SK-N-SH treated with all-trans-retinoic acid at 6 μM for 48 hours (cell line): ENCODE measurements at regions not wholly inside any gene's neighbourhood (a gene's known extent, or its start where the extent isn't known, plus 50 kb on each side); places are given as distances from the start of the nearest gene placed in this dataset.

Source experiments
- ESRRG ChIP-seq: fragments of 250-450 bp; sonication (Bioruptor Pico); IDR thresholded peaks from 2 replicates; pipeline ENCODE4 v1.6.1; 2021; ENCODE audit warnings: mild to moderate bottlenecking
- OSR1 ChIP-seq: fragments of 250-450 bp; sonication (Bioruptor Pico); IDR thresholded peaks from 2 replicates; pipeline ENCODE4 v1.8.0; 2022; ENCODE audit warnings: moderate library complexity, mild to moderate bottlenecking, inconsistent platforms
- PPARA ChIP-seq: fragments of 250-450 bp; sonication (Bioruptor Pico); IDR thresholded peaks from 2 replicates; pipeline ENCODE4 v1.5.0; 2020; ENCODE audit warnings: mild to moderate bottlenecking, borderline replicate concordance
- TCF4 ChIP-seq: fragments of 250-450 bp; sonication (Bioruptor Pico); IDR thresholded peaks from 2 replicates; pipeline ENCODE4 v1.8.0; 2021; ENCODE audit warnings: mild to moderate bottlenecking, moderate library complexity, borderline replicate concordance
- ZC3H10 ChIP-seq: fragments of 250-450 bp; sonication (Bioruptor Pico); IDR thresholded peaks from 2 replicates; pipeline ENCODE4 v1.5.1; 2021; ENCODE audit warnings: mild to moderate bottlenecking, moderate library complexity
- ZFP3 ChIP-seq: fragments of 250-450 bp; sonication (Bioruptor Pico); IDR thresholded peaks from 2 replicates; pipeline ENCODE4 v1.5.0; 2020; ENCODE audit warnings: mild to moderate bottlenecking, moderate library complexity
- ZFP30 ChIP-seq: fragments of 450-650 bp; formaldehyde crosslinking; IDR thresholded peaks from 2 replicates; pipeline ENCODE4 v1.5.0; 2022; ENCODE audit warnings: mild to moderate bottlenecking, moderate library complexity
- ZNF565 ChIP-seq: fragments of 450-650 bp; formaldehyde crosslinking; conservative IDR thresholded peaks from 2 replicates; pipeline ENCODE4 v1.5.0; 2020; ENCODE audit warnings: low read depth, mild to moderate bottlenecking, moderate library complexity
- ZNF8 ChIP-seq: fragments of 450-650 bp; formaldehyde crosslinking; IDR thresholded peaks from 2 replicates; pipeline ENCODE4 v1.5.0; 2020; ENCODE audit warnings: mild to moderate bottlenecking, moderate library complexity
- TF ChIP-seq, protein P1 (sequence below): fragments of 250-450 bp; sonication (Bioruptor Pico); IDR thresholded peaks from 2 replicates; pipeline ENCODE4 v1.5.1; 2021; ENCODE audit warnings: mild to moderate bottlenecking, moderate library complexity
- TF ChIP-seq, protein P2 (sequence below): fragments of 250-450 bp; sonication (Bioruptor Pico); IDR thresholded peaks from 2 replicates; pipeline ENCODE4 v1.8.0; 2020; ENCODE audit warnings: mild to moderate bottlenecking, moderate library complexity, borderline replicate concordance
- TF ChIP-seq, protein P3 (sequence below): fragments of 250-450 bp; sonication (Bioruptor Pico); IDR thresholded peaks from 2 replicates; pipeline ENCODE4 v1.5.0; 2020; ENCODE audit warnings: mild to moderate bottlenecking, moderate library complexity

DNA sequence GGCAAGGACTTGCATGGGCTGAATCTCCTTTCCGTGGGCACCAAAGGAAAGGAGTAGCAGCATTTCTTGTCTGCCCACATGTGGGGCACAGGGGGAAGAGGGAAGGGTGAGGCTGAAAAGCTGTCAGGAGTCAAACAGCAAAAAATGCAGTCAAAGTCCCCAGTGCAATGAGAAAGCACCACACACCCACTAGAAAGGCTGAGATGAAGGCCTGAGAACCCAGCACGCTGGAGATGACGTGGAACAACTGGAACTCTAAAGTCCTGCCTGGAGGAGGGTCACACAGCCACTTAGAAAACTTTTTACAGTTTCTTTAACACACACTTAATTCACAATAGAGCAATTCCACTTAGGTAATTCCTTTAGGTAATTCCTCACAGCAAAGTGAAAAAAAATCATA is 94.6 kb upstream of the IGFBPL1 start:
- TF ChIP-seq, protein P1, sequence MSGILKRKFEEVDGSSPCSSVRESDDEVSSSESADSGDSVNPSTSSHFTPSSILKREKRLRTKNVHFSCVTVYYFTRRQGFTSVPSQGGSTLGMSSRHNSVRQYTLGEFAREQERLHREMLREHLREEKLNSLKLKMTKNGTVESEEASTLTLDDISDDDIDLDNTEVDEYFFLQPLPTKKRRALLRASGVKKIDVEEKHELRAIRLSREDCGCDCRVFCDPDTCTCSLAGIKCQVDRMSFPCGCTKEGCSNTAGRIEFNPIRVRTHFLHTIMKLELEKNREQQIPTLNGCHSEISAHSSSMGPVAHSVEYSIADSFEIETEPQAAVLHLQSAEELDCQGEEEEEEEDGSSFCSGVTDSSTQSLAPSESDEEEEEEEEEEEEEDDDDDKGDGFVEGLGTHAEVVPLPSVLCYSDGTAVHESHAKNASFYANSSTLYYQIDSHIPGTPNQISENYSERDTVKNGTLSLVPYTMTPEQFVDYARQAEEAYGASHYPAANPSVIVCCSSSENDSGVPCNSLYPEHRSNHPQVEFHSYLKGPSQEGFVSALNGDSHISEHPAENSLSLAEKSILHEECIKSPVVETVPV (CRISPR knock-in tag), result no peak
- TF ChIP-seq ZNF8 (CRISPR knock-in tag) (no peak), ZFP3 (CRISPR knock-in tag) (no peak), OSR1 (CRISPR knock-in tag) (no peak), TCF4 (CRISPR knock-in tag) (no peak), ZNF565 (CRISPR knock-in tag) (no peak), ESRRG (CRISPR knock-in tag) (no peak), ZC3H10 (CRISPR knock-in tag) (no peak), PPARA (CRISPR knock-in tag) (no peak), ZFP30 (CRISPR knock-in tag) (no peak)
- TF ChIP-seq, protein P2, sequence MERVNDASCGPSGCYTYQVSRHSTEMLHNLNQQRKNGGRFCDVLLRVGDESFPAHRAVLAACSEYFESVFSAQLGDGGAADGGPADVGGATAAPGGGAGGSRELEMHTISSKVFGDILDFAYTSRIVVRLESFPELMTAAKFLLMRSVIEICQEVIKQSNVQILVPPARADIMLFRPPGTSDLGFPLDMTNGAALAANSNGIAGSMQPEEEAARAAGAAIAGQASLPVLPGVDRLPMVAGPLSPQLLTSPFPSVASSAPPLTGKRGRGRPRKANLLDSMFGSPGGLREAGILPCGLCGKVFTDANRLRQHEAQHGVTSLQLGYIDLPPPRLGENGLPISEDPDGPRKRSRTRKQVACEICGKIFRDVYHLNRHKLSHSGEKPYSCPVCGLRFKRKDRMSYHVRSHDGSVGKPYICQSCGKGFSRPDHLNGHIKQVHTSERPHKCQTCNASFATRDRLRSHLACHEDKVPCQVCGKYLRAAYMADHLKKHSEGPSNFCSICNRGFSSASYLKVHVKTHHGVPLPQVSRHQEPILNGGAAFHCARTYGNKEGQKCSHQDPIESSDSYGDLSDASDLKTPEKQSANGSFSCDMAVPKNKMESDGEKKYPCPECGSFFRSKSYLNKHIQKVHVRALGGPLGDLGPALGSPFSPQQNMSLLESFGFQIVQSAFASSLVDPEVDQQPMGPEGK, result no peak
- TF ChIP-seq, protein P3, sequence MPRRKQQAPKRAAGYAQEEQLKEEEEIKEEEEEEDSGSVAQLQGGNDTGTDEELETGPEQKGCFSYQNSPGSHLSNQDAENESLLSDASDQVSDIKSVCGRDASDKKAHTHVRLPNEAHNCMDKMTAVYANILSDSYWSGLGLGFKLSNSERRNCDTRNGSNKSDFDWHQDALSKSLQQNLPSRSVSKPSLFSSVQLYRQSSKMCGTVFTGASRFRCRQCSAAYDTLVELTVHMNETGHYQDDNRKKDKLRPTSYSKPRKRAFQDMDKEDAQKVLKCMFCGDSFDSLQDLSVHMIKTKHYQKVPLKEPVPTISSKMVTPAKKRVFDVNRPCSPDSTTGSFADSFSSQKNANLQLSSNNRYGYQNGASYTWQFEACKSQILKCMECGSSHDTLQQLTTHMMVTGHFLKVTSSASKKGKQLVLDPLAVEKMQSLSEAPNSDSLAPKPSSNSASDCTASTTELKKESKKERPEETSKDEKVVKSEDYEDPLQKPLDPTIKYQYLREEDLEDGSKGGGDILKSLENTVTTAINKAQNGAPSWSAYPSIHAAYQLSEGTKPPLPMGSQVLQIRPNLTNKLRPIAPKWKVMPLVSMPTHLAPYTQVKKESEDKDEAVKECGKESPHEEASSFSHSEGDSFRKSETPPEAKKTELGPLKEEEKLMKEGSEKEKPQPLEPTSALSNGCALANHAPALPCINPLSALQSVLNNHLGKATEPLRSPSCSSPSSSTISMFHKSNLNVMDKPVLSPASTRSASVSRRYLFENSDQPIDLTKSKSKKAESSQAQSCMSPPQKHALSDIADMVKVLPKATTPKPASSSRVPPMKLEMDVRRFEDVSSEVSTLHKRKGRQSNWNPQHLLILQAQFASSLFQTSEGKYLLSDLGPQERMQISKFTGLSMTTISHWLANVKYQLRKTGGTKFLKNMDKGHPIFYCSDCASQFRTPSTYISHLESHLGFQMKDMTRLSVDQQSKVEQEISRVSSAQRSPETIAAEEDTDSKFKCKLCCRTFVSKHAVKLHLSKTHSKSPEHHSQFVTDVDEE (CRISPR knock-in tag), result no peak
